Mesenchymal stem cell (in vitro differentiated cells and primary cell): ENCODE measurements at regions not wholly inside any gene's neighbourhood (a gene's known extent, or its start where the extent isn't known, plus 50 kb on each side); places are given as distances from the start of the nearest gene placed in this dataset.

Experiments
- DNase-seq: peaks from one replicate; pipeline ENCODE4 v3.0.0-alpha.2; 2013
- H2AFZ ChIP-seq: one replicate; pipeline ENCODE4 v1.6.1; 2013; ENCODE audit warnings: low read depth, mild to moderate bottlenecking, control low read depth, inconsistent platforms, low read length, moderate library complexity
- H2AK5ac ChIP-seq: 2 replicates; pipeline ENCODE4 v1.6.1; 2013; ENCODE audit warnings: low read length, moderate library complexity, mild to moderate bottlenecking, inconsistent platforms; ENCODE audit not compliant: severe bottlenecking
- H2BK120ac ChIP-seq: one replicate; pipeline ENCODE4 v1.6.1; 2013; ENCODE audit warnings: low read depth, mild to moderate bottlenecking, inconsistent platforms, low read length, moderate library complexity
- H2BK12ac ChIP-seq, 2 experiments: one replicate each; pipeline ENCODE4 v1.6.1; 2013; ENCODE audit warnings: inconsistent platforms in 2 of 2, low read length in 2 of 2, mild to moderate bottlenecking in 2 of 2, moderate library complexity in 2 of 2, control low read depth in 1 of 2
- H2BK15ac ChIP-seq: one replicate; pipeline ENCODE4 v1.6.1; 2013; ENCODE audit warnings: mild to moderate bottlenecking, low read depth, inconsistent platforms; ENCODE audit not compliant: poor library complexity, severe bottlenecking
- H2BK5ac ChIP-seq: 2 replicates; pipeline ENCODE4 v1.6.1; 2013; ENCODE audit warnings: low read depth, mild to moderate bottlenecking, low read length, control low read depth, inconsistent platforms; ENCODE audit not compliant: poor library complexity, severe bottlenecking
- H3K14ac ChIP-seq, 2 experiments: one replicate each; pipeline ENCODE4 v1.6.1; 2013; ENCODE audit warnings: inconsistent platforms in 2 of 2, low read length in 2 of 2, control low read depth in 1 of 2, mild to moderate bottlenecking in 1 of 2, moderate library complexity in 1 of 2
- H3K18ac ChIP-seq, 2 experiments: one replicate each; pipeline ENCODE4 v1.6.1; 2013; ENCODE audit warnings: inconsistent platforms in 2 of 2, low read length in 2 of 2, control low read depth in 1 of 2, low read depth in 1 of 2, mild to moderate bottlenecking in 1 of 2
- H3K23ac ChIP-seq, 2 experiments: one replicate each; pipeline ENCODE4 v1.6.1; 2013; ENCODE audit warnings: inconsistent platforms in 2 of 2, low read length in 2 of 2, mild to moderate bottlenecking in 2 of 2, moderate library complexity in 2 of 2, control low read depth in 1 of 2
- H3K27ac ChIP-seq: 2 replicates; pipeline ENCODE4 v1.5.1; 2013; ENCODE audit warnings: mild to moderate bottlenecking, moderate library complexity, low read length, control low read depth, inconsistent platforms; ENCODE audit not compliant: poor library complexity, severe bottlenecking
- H3K27me3 ChIP-seq, 2 experiments: 2 replicates each; pipeline versions ENCODE4 v1.6.1 to v1.7.0; 2013; ENCODE audit warnings: low read length in 2 of 2, mild to moderate bottlenecking in 2 of 2, moderate library complexity in 2 of 2, control low read depth in 1 of 2, inconsistent platforms in 1 of 2; ENCODE audit not compliant: control insufficient read depth in 1 of 2, insufficient read depth in 1 of 2
- H3K36me3 ChIP-seq, 2 experiments: 2 replicates each; pipeline versions ENCODE4 v1.6.1 to v1.7.0; 2013; ENCODE audit warnings: low read length in 2 of 2, control low read depth in 1 of 2, inconsistent platforms in 1 of 2, low read depth in 1 of 2, mild to moderate bottlenecking in 1 of 2; ENCODE audit not compliant: insufficient read depth in 2 of 2, control insufficient read depth in 1 of 2
- H3K4ac ChIP-seq, 2 experiments: one replicate each; pipeline ENCODE4 v1.6.1; 2013; ENCODE audit warnings: inconsistent platforms in 2 of 2, low read length in 2 of 2, mild to moderate bottlenecking in 2 of 2, moderate library complexity in 2 of 2, control low read depth in 1 of 2, low read depth in 1 of 2
- H3K4me1 ChIP-seq: 2 replicates; pipeline ENCODE4 v1.6.1; 2013; ENCODE audit warnings: low read depth, low read length, control low read depth; ENCODE audit not compliant: control insufficient read depth, insufficient read depth
- H3K4me2 ChIP-seq: 2 replicates; pipeline ENCODE4 v1.6.1; 2013; ENCODE audit warnings: low read length, mild to moderate bottlenecking, inconsistent platforms; ENCODE audit not compliant: poor library complexity, severe bottlenecking
- H3K4me3 ChIP-seq, 2 experiments: 2 replicates each; pipeline versions ENCODE4 v1.5.1 to v1.7.0; 2013; ENCODE audit warnings: low read length in 2 of 2, mild to moderate bottlenecking in 2 of 2, control low read depth in 1 of 2, low read depth in 1 of 2; ENCODE audit not compliant: insufficient read depth in 1 of 2
- H3K79me1 ChIP-seq: replicated peaks from 2 replicates; pipeline ENCODE4 v1.6.1; 2013; ENCODE audit warnings: mild to moderate bottlenecking, control low read depth, low read length, inconsistent platforms; ENCODE audit not compliant: poor library complexity, severe bottlenecking
- H3K9ac ChIP-seq: 2 replicates; pipeline ENCODE4 v1.7.0; 2013; ENCODE audit warnings: mild to moderate bottlenecking, low read length, moderate library complexity
- H3K9me3 ChIP-seq: 2 replicates; pipeline ENCODE4 v1.7.0; 2013; ENCODE audit warnings: mild to moderate bottlenecking, low read length; ENCODE audit not compliant: control insufficient read depth
- H4K8ac ChIP-seq: one replicate; pipeline ENCODE4 v1.6.1; 2013; ENCODE audit warnings: inconsistent platforms, mild to moderate bottlenecking, low read length, moderate library complexity
- H4K91ac ChIP-seq: one replicate; pipeline ENCODE4 v1.6.1; 2013; ENCODE audit warnings: mild to moderate bottlenecking, low read length, inconsistent platforms
- WGBS: methylation state at CpG from one replicate; pipeline ENCODE4 v1.1.7; 2013; ENCODE audit warnings: mixed read lengths; 5-methylcytosine and 5-hydroxymethylcytosine counted together

GRCh38 chr12:40172879-40173278, 51.9 kb upstream of the LRRK2 start:
- WGBS: 65% methylated on average over 2 of the region's 2 CpGs
- Histone ChIP-seq H2BK12ac (no peak overlapping the region), H2BK120ac (no peak overlapping the region), H2BK5ac (no peak overlapping the region), H3K14ac (no peak overlapping the region), H3K36me3 (no peaks in the 10 kb centered on the region), H4K91ac (no peak overlapping the region), H2AK5ac (no peak overlapping the region), H3K4ac (no peak overlapping the region), H2AFZ (no peak overlapping the region), H4K8ac (no peak overlapping the region), H3K4me3 (no peak overlapping the region), H3K79me1 (no peaks in the 10 kb centered on the region), H3K27me3 (no peaks in the 10 kb centered on the region), H3K4me1 (peaks cover 1% of the 10 kb centered on the region), H3K23ac (no peak overlapping the region), H3K4me2 (no peak overlapping the region), H3K18ac (no peak overlapping the region), H3K9ac (no peak overlapping the region), H2BK15ac (no peak overlapping the region), H3K9me3 (no peaks in the 10 kb centered on the region), H3K27ac (no peak overlapping the region)
- no peak for DNase-seq

GRCh38 chr12:40171501-40171900, 53.3 kb upstream of the LRRK2 start:
- no peak overlapping the region for H3K27ac ChIP-seq
- no peak overlapping the region for H2AFZ ChIP-seq
- no peaks in the 10 kb centered on the region for H3K79me1 ChIP-seq
- H3K4me1 ChIP-seq: peaks cover 1% of the 10 kb centered on the region
- no peak overlapping the region for H3K23ac ChIP-seq
- no peaks in the 10 kb centered on the region for H3K9me3 ChIP-seq
- no peaks in the 10 kb centered on the region for H3K27me3 ChIP-seq
- H2BK15ac ChIP-seq: no peak overlapping the region
- H2BK120ac ChIP-seq: no peak overlapping the region
- H2AK5ac ChIP-seq: no peak overlapping the region
- H2BK5ac ChIP-seq: no peak overlapping the region
- H2BK12ac ChIP-seq: no peak overlapping the region
- no peak overlapping the region for H4K8ac ChIP-seq
- H3K4ac ChIP-seq: no peak overlapping the region
- no peak overlapping the region for H3K14ac ChIP-seq
- no peaks in the 10 kb centered on the region for H3K36me3 ChIP-seq
- H3K4me3 ChIP-seq: no peak overlapping the region
- no peak overlapping the region for H3K18ac ChIP-seq
- H3K4me2 ChIP-seq: no peak overlapping the region
- no peak overlapping the region for H3K9ac ChIP-seq
- DNase-seq: no peak
- 100% methylated on average over 1 of the region's 1 CpG for WGBS
- no peak overlapping the region for H4K91ac ChIP-seq

GRCh38 chr12:40171066-40171465, 53.7 kb upstream of the LRRK2 start:
- no peak overlapping the region for H2BK120ac ChIP-seq
- H4K91ac ChIP-seq: no peak overlapping the region
- no peak overlapping the region for H3K4me2 ChIP-seq
- no peak overlapping the region for H3K27ac ChIP-seq
- no peaks in the 10 kb centered on the region for H3K36me3 ChIP-seq
- no peaks in the 10 kb centered on the region for H3K27me3 ChIP-seq
- H3K4me3 ChIP-seq: no peak overlapping the region
- H3K9ac ChIP-seq: no peak overlapping the region
- H3K79me1 ChIP-seq: no peaks in the 10 kb centered on the region
- H2AFZ ChIP-seq: no peak overlapping the region
- H3K9me3 ChIP-seq: no peaks in the 10 kb centered on the region
- H2BK15ac ChIP-seq: no peak overlapping the region
- no peak overlapping the region for H3K23ac ChIP-seq
- H3K4me1 ChIP-seq: peaks cover 1% of the 10 kb centered on the region
- no peak overlapping the region for H2BK5ac ChIP-seq
- DNase-seq: no peak
- H2AK5ac ChIP-seq: no peak overlapping the region
- no peak overlapping the region for H3K14ac ChIP-seq
- H3K4ac ChIP-seq: no peak overlapping the region
- H3K18ac ChIP-seq: no peak overlapping the region
- no peak overlapping the region for H4K8ac ChIP-seq
- no CpG with 5 or more reads among the region's 1 CpG for WGBS
- no peak overlapping the region for H2BK12ac ChIP-seq

- WGBS: 74% methylated on average over 5 of the region's 5 CpGs
- no peak overlapping the region for H2AFZ ChIP-seq
Measured at GRCh38 chr12:40170593-40170992, 54.2 kb upstream of the LRRK2 start.

More at GRCh38 chr12:40170593-40170992, 54.2 kb upstream of the LRRK2 start:
- no peak overlapping the region for H2AK5ac ChIP-seq
- H4K91ac ChIP-seq: no peak overlapping the region
- no peak overlapping the region for H3K4me3 ChIP-seq
- no peak overlapping the region for H2BK12ac ChIP-seq
- no peak for DNase-seq
- peaks cover 1% of the 10 kb centered on the region for H3K4me1 ChIP-seq
- no peak overlapping the region for H3K9ac ChIP-seq
- H2BK15ac ChIP-seq: no peak overlapping the region
- no peak overlapping the region for H3K4me2 ChIP-seq
- no peak overlapping the region for H3K14ac ChIP-seq
- H3K27ac ChIP-seq: no peak overlapping the region
- H3K23ac ChIP-seq: no peak overlapping the region
- no peak overlapping the region for H2BK5ac ChIP-seq
- no peak overlapping the region for H3K4ac ChIP-seq
- no peaks in the 10 kb centered on the region for H3K36me3 ChIP-seq
- no peaks in the 10 kb centered on the region for H3K79me1 ChIP-seq
- no peaks in the 10 kb centered on the region for H3K9me3 ChIP-seq
- no peaks in the 10 kb centered on the region for H3K27me3 ChIP-seq
- H2BK120ac ChIP-seq: no peak overlapping the region
- H4K8ac ChIP-seq: no peak overlapping the region
- no peak overlapping the region for H3K18ac ChIP-seq
